Activated CD4-positive, alpha-beta T cell treated with anti-CD3 and anti-CD28 coated beads, Interleukin-2, amount 50 U/mL, for 24 hours (primary cell): ENCODE measurements at regions not wholly inside any gene's neighbourhood (a gene's known extent, or its start where the extent isn't known, plus 50 kb on each side); places are given as distances from the start of the nearest gene placed in this dataset.

Experiments
- DNase-seq, 2 donors: peaks; one replicate each; pipeline ENCODE4 v3.0.0-alpha.2; 2020; ENCODE audit warnings: low read depth in 1 of 2, low spot score in 1 of 2

- no peak for DNase-seq
Observed at GRCh38 chr9:107064378-107064777, 201.4 kb downstream of the ZNF462 start.

GRCh38 chr9:107065549-107065948 is 202.6 kb downstream of the ZNF462 start:
- DNase-seq, result no peak

- DNase-seq, result no peak
Observed at GRCh38 chr9:107067739-107068416, 204.9 kb downstream of the ZNF462 start.

GRCh38 chr9:107068581-107068980 is 205.6 kb downstream of the ZNF462 start:
- no peak for DNase-seq

- no peak for DNase-seq
Observed at GRCh38 chr9:107070586-107070985, 207.6 kb downstream of the ZNF462 start.

GRCh38 chr9:107078061-107078460 is 205.0 kb upstream of the RAD23B start:
- no peak for DNase-seq

GRCh38 chr9:107079589-107079988 is 203.5 kb upstream of the RAD23B start:
- no peak for DNase-seq

GRCh38 chr9:107080130-107080529 is 202.9 kb upstream of the RAD23B start:
- DNase-seq, result no peak

GRCh38 chr9:107086460-107086859 is 196.6 kb upstream of the RAD23B start:
- no peak for DNase-seq

- no peak for DNase-seq
Observed at GRCh38 chr9:107087222-107087621, 195.9 kb upstream of the RAD23B start.

- DNase-seq, result no peak
Observed at GRCh38 chr9:107090218-107090617, 192.9 kb upstream of the RAD23B start.

GRCh38 chr9:107093365-107094060 is 189.6 kb upstream of the RAD23B start:
- DNase-seq, result no peak

- DNase-seq, result no peak
Observed at GRCh38 chr9:107094370-107094769, 188.7 kb upstream of the RAD23B start.

GRCh38 chr9:107100591-107100990 is 182.5 kb upstream of the RAD23B start:
- no peak for DNase-seq

- DNase-seq, result no peak
Observed at GRCh38 chr9:107102011-107102410, 181.1 kb upstream of the RAD23B start.

- DNase-seq, result no peak
Observed at GRCh38 chr9:107103621-107104020, 179.5 kb upstream of the RAD23B start.

GRCh38 chr9:107105784-107106183 is 177.3 kb upstream of the RAD23B start:
- no peak for DNase-seq

GRCh38 chr9:107106416-107106815 is 176.7 kb upstream of the RAD23B start:
- no peak for DNase-seq

GRCh38 chr9:107108342-107109130 is 174.5 kb upstream of the RAD23B start:
- DNase-seq, result no peak

- no peak for DNase-seq
Observed at GRCh38 chr9:107109324-107109723, 173.8 kb upstream of the RAD23B start.

GRCh38 chr9:107110153-107110552 is 172.9 kb upstream of the RAD23B start:
- no peak for DNase-seq

GRCh38 chr9:107112707-107113243 is 170.3 kb upstream of the RAD23B start:
- DNase-seq, result no peak
